IPS DF 4.7 (cell line): ENCODE measurements at regions not wholly inside any gene's neighbourhood (a gene's known extent, or its start where the extent isn't known, plus 50 kb on each side); places are given as distances from the start of the nearest gene placed in this dataset.
"Not testable (repeated sequence)": the region's sequence is repeated elsewhere in the genome, so short reads cannot be mapped to it uniquely, and the experiment has no call there.

Experiments
- DNase-seq: peaks from one replicate; pipeline ENCODE4 v3.0.0-alpha.2; 2013; ENCODE audit warnings: low spot score; ENCODE audit errors: extremely low read depth

- DNase-seq = no peak
Observed at GRCh38 chr6:156199182-156199581, 578.0 kb upstream of the ARID1B start.

- no peak for DNase-seq
Observed at GRCh38 chr6:156197513-156197912, 579.7 kb upstream of the ARID1B start.

GRCh38 chr6:156194981-156195380, 582.2 kb upstream of the ARID1B start:
- DNase-seq = no peak

- DNase-seq = no peak
Observed at GRCh38 chr6:156193381-156193780, 583.8 kb upstream of the ARID1B start.

- DNase-seq = no peak
Observed at GRCh38 chr6:156191895-156192294, 585.3 kb upstream of the ARID1B start.

GRCh38 chr6:156191390-156191789, 585.8 kb upstream of the ARID1B start:
- not testable (repeated sequence) for DNase-seq

GRCh38 chr6:156190270-156190669, 586.9 kb upstream of the ARID1B start:
- DNase-seq = no peak

GRCh38 chr6:156189714-156190113, 587.5 kb upstream of the ARID1B start:
- no peak for DNase-seq

- no peak for DNase-seq
Observed at GRCh38 chr6:156189195-156189594, 588.0 kb upstream of the ARID1B start.

- DNase-seq = no peak
Observed at GRCh38 chr6:156185113-156185512, 592.1 kb upstream of the ARID1B start.

GRCh38 chr6:156183678-156184077, 593.5 kb upstream of the ARID1B start:
- DNase-seq = no peak

- DNase-seq = no peak
Observed at GRCh38 chr6:156182356-156182755, 594.8 kb upstream of the ARID1B start.

- no peak for DNase-seq
Observed at GRCh38 chr6:156181506-156181905, 595.7 kb upstream of the ARID1B start.

GRCh38 chr6:156175971-156176421, 601.2 kb upstream of the ARID1B start:
- DNase-seq = peak; percentile 76

GRCh38 chr6:156175433-156175832, 601.7 kb upstream of the ARID1B start:
- DNase-seq = no peak

- no peak for DNase-seq
Observed at GRCh38 chr6:156174031-156174890, 602.9 kb upstream of the ARID1B start.

- DNase-seq = no peak
Observed at GRCh38 chr6:156169371-156169770, 607.8 kb upstream of the ARID1B start.

- DNase-seq = no peak
Observed at GRCh38 chr6:156167625-156168071, 609.5 kb upstream of the ARID1B start.

- DNase-seq = no peak
Observed at GRCh38 chr6:156167016-156167624, 610.1 kb upstream of the ARID1B start.

- DNase-seq = no peak
Observed at GRCh38 chr6:156166093-156166492, 611.1 kb upstream of the ARID1B start.

- no peak for DNase-seq
Observed at GRCh38 chr6:156164701-156165452, 612.3 kb upstream of the ARID1B start.

- no peak for DNase-seq
Observed at GRCh38 chr6:156163311-156163710, 613.9 kb upstream of the ARID1B start.
